ENCODE measurements at regions not wholly inside any gene's neighbourhood (a gene's known extent, or its start where the extent isn't known, plus 50 kb on each side); places are given as distances from the start of the nearest gene placed in this dataset.
"Not testable (repeated sequence)": the region's sequence is repeated elsewhere in the genome, so short reads cannot be mapped to it uniquely, and the experiment has no call there.

DNA sequence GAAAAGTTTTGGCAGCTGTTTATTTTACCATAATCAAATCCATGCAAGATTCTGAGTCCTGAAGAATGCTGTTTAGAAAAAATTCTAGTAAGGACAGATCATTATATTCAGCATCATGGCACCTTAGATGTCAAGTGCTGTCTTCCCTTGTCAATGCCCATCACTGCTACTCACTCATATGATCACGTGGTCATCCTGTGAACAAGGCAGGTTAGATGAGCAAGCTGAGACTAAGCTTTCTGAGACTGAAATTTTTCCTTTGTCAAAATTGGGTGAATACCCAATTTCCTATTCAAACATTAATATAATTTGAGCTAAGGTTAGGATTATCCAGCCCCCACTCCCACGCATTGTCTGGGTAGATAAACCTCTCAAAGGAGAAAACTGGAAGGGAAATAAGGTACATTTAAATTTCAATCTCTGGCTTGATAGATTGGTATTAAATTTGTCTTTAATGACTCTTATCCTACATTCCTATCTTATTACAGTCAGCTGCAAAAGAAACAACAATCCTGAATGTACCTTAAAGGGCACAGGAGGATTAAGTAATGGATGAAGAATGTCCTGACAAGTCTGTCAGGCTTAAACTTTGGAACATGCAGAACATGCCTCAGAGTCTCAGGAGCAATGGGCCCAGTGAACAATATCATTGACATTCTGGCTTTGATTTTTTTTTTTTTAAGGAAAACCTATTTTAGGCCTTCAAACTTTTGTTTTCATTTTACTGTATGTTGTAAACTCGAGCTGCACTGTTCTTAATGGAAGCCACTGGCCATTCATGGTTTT, 148.7 kb upstream of the RANBP3L start:
- H3K4me1 ChIP-seq (ENCODE audit: insufficient read depth): no peaks in the 10 kb centered on the region
- 71% methylated on average over 3 of the region's 3 CpGs for WGBS
- H3K4me3 ChIP-seq (ENCODE audit: low read depth, low read length): no peak overlapping the region
- no peaks in the 10 kb centered on the region for H3K36me3 ChIP-seq (ENCODE audit: insufficient read depth)
- no peak overlapping the region for H3K27ac ChIP-seq (ENCODE audit: low read depth)
- DNase-seq (ENCODE audit: extremely low spot score): no peak

DNA sequence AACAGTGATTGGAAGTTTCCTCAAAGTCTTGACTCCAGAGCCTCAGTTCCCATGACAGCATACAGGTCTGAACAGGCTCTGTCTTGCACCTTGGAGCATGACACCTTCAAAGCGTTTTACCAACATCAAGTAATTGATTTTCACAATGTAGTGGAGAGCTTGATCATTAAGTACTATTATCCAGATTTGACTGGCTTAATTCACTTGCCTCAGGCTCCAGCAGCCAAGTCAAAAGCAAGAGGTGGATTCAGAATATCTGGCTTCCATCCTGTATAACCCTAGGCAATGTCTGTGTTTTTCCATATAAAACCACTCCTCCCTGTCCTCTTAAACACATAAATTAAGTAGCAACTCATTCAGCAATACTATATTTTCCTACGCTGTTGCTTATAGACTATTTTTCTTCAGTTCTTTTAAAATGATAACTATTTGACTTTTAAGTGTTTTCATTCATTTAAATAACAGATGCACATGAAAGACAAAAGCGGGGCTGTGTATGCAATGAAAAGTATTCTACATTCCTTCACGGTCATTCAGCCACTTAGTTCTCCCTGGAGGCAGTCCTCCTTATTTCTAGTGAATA, 150.8 kb upstream of the RANBP3L start:
- no peak overlapping the region for H3K4me3 ChIP-seq (ENCODE audit: low read depth, low read length)
- 71% methylated on average over 4 of the region's 4 CpGs for whole genome bisulfite sequencing
- no peak for DNase-seq (ENCODE audit: extremely low spot score)
- no peaks in the 10 kb centered on the region for H3K4me1 ChIP-seq (ENCODE audit: insufficient read depth)
- H3K36me3 ChIP-seq (ENCODE audit: insufficient read depth): no peaks in the 10 kb centered on the region
- no peak overlapping the region for H3K27ac ChIP-seq (ENCODE audit: low read depth)

DNA sequence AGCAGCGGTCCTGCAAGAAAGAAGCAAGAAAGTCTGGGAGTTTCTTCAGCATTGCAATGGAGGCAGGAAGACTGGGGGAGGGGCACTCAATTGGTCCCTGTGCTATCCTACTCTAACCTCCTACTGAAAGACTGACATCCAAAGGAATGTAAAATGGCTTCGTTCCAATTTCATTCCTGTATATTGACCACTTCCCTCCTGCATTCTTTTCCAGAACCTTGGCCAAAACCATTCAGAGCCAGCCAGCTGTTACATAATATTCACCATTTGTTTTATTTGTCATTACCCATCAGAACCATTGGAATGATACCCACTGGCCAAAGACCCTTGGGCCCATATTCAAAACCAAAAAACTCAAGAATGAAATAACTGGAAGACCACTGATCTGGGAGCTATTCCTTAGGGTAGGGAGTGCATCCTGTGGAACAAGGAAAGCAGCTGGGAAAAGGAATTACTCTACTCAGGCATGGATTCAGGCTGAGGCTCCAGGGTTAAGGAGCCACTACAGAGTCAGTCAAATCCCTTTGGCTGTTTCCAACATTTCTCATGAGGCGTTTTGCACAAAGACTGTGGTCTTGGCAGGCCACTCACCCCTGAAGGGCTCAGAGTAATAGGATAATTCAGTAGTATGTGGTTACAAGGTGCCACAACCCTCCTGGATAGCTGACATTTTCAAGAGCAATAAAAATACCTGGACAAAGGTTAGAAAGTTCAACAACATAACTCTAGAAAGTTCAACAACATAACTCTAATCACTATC, 148.7 kb upstream of the SLC1A3 start:
- WGBS: 81% methylated on average over 3 of the region's 3 CpGs
- H3K4me3 ChIP-seq (ENCODE audit: low read depth, low read length): no peak overlapping the region
- H3K4me1 ChIP-seq (ENCODE audit: insufficient read depth): no peaks in the 10 kb centered on the region
- H3K27ac ChIP-seq (ENCODE audit: low read depth): no peak overlapping the region
- no peak for DNase-seq (ENCODE audit: extremely low spot score)
- no peaks in the 10 kb centered on the region for H3K36me3 ChIP-seq (ENCODE audit: insufficient read depth)

DNA sequence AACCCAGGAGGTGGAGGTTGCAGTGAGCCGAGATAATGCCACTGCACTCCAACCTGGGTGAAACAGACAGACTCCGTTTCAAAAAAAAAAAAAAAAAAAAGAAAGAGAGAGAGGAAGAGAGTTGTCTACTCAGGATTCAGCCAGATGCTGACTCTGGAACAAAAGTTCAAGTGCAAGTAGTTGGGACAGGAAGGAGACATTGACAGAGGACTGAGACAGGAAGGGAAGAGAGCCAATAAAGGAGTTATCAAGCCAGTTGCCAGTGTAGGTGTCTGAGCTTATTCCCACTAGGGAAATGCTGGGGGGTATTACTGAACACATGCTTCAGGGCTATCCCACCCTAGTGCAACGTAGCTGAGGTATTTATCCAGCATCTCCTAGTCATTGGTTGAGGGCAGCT, 147.7 kb upstream of the SLC1A3 start:
- H3K27ac ChIP-seq (ENCODE audit: low read depth): no peak overlapping the region
- H3K4me3 ChIP-seq (ENCODE audit: low read depth, low read length): no peak overlapping the region
- 52% methylated on average over 3 of the region's 3 CpGs for WGBS
- H3K36me3 ChIP-seq (ENCODE audit: insufficient read depth): no peaks in the 10 kb centered on the region
- no peaks in the 10 kb centered on the region for H3K4me1 ChIP-seq (ENCODE audit: insufficient read depth)
- DNase-seq (ENCODE audit: extremely low spot score): no peak

DNA sequence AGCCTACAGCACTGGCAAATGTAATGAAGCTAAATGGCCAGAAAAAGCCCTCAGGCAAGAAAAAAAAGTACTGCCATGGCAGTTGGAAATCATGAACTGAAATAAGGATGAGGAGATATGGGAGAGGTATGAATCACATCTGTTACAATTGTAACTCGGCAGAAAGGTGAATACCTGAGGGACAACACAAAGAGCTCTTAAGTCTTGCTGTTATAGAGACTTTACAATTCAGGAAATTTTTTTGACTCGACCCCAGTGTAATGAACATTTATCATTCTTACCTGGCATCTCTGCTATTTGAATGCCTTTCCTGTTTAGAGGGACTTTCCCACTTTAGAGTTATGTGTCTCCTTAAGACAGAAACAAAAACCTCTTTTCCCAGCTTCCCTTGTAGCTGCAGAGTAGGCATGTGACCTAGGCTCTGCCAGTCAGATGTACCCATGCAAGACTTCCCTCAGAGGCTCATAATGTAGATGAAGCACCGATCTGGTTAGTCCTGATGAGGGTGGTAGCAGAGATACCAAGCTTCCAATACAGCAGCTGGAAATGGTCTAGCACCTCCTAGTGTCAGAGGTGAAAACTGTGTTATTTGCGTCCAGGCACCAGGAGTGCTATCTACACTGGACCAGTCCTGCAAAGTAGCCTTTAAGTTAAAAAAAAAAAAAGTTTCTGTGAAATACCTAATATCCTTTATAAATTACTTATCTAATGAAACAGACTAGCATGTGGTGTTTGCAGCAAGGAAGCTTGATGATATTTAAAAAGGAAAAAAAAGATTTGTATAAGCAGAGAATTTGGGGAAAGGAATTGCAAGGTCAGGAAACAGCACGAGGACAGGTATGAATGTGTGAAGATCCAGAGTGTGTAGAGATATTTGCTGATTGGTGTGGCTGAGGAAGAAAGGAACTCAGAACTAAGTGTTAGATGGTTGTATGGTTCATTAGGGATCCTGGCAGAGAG, 146.9 kb upstream of the SLC1A3 start:
- WGBS: 64% methylated on average over 5 of the region's 5 CpGs
- Histone ChIP-seq H3K36me3 (ENCODE audit: insufficient read depth) (no peaks in the 10 kb centered on the region), H3K4me1 (ENCODE audit: insufficient read depth) (no peaks in the 10 kb centered on the region), H3K27ac (ENCODE audit: low read depth) (no peak overlapping the region), H3K4me3 (ENCODE audit: low read depth, low read length) (no peak overlapping the region)
- DNase-seq (ENCODE audit: extremely low spot score): no peak

DNA sequence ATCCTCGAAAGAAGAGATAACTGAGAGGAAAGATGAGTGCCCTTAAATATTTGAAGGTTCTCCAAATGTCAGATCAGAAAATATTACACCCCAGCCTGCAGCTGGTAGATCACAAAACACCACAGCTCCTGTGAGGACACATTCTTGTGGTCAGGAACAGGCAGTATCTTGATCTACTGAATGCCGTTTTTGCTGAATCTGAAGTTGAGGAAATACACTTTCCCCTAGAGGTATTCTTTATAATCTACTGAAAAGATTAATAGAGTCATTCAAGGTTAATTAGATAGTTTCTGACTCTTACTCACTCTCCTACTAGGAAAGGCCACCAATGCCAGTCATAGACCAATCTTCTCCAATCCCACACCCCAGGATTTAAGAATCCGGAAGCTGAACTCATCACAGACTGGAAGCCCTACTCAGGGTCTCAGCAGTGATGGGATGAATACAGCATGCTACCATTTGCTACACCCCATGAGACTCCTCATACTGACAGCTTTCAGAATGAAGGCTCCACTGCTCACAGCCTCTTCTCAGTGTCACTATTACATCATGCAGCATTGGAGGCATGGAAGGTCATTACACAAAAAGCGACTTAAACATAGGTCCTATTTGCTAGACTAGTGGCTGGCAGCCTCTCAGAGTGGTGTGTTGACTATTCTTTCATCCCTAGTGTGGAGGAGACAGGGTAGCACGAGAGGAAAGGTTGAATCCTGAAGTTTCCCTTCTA, 143.9 kb upstream of the SLC1A3 start:
- H3K4me3 ChIP-seq (ENCODE audit: low read depth, low read length): no peak overlapping the region
- no peaks in the 10 kb centered on the region for H3K4me1 ChIP-seq (ENCODE audit: insufficient read depth)
- no peak overlapping the region for H3K27ac ChIP-seq (ENCODE audit: low read depth)
- DNase-seq (ENCODE audit: extremely low spot score): no peak
- no peaks in the 10 kb centered on the region for H3K36me3 ChIP-seq (ENCODE audit: insufficient read depth)
- 62% methylated on average over 5 of the region's 5 CpGs for WGBS

DNA sequence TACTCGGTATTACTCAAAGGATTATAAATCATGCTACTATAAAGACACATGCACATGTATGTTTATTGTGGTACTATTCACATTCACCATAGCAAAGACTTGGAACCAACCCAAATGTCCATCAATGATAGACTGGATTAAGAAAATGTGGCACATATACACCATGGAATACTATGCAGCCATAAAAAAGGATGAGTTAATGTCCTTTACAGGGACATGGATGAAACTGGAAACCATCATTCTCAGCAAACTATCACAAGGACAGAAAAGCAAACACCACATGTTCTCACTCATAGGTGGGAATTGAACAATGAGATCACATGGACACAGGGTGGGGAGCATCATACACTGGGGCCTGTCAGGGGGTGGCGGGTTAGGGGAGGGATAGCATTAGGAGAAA, 130.5 kb upstream of the SLC1A3 start:
- DNase-seq (ENCODE audit: extremely low spot score); H3K36me3 ChIP-seq (ENCODE audit: insufficient read depth); H3K4me3 ChIP-seq (ENCODE audit: low read depth, low read length); H3K4me1 ChIP-seq (ENCODE audit: insufficient read depth); H3K27ac ChIP-seq (ENCODE audit: low read depth): not testable (repeated sequence)
- WGBS: 94% methylated on average over 2 of the region's 2 CpGs

DNA sequence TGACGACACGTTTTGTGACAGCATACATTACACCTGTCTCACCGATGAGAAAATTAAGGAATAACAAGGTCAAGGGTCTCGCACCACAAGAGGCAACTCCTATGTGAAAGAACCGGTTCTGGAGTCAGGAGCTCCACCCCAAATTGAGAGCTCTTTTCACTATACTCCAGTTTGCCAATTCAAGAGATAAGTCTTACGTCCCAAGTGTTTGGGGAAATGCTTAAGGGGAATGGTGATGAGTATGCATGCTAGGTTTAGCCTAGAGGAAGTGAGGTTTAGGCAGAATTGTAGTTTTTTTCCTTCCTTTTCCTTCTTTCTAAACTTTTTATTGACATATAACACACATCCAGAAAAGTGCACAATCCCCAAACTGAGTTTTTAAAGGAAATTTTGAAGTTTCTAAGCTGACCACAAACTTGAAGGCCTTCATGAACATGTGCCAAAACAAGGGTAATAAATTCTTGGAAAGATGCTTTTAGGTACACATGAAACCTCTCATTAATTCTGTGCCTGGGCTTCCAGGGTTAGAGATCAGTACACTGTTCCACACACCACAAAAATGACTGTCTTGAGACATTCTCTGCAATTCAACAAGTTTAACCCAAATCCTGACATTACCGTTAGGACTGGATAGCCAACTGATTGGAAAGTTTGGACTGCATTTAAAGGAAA, 127.6 kb upstream of the SLC1A3 start:
- Histone ChIP-seq H3K4me1 (ENCODE audit: insufficient read depth) (no peaks in the 10 kb centered on the region), H3K36me3 (ENCODE audit: insufficient read depth) (no peaks in the 10 kb centered on the region), H3K27ac (ENCODE audit: low read depth) (no peak overlapping the region), H3K4me3 (ENCODE audit: low read depth, low read length) (no peak overlapping the region)
- no peak for DNase-seq (ENCODE audit: extremely low spot score)
- 80% methylated on average over 7 of the region's 7 CpGs for WGBS

DNA sequence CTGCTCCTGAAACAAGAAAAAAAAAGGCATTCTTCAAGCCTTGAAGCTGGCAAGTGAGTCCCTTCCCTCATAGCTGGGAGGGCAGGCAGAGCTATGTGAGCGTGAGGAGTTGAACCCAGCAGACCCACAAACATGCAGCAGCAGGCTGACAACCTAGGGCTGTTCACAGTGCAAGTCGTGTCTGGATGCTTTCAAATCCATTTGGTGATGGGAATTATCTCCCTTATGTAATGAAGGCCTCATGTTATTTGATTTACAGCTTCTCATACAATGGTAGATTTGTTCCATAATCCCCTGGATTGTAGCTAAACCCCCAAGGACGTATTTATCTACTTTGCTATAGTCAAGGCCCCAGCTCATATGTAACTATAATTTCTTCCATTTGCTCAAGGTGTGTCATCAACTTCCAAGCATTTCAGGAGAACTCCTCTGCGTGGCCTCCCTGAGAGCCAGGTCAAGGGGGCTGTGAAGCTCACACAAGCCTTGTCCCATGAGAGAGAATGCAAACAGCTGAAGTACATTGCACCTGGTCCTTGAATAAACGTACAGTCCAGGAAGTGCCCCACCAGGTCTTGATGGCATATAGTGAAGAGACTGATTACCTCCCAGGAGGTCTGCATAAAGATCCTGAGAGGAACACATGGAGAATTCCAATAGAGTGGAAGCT, 124.8 kb upstream of the SLC1A3 start:
- no peaks in the 10 kb centered on the region for H3K36me3 ChIP-seq (ENCODE audit: insufficient read depth)
- H3K4me1 ChIP-seq (ENCODE audit: insufficient read depth): no peaks in the 10 kb centered on the region
- DNase-seq (ENCODE audit: extremely low spot score): no peak
- 49% methylated on average over 5 of the region's 5 CpGs for WGBS
- no peak overlapping the region for H3K4me3 ChIP-seq (ENCODE audit: low read depth, low read length)
- no peak overlapping the region for H3K27ac ChIP-seq (ENCODE audit: low read depth)

DNA sequence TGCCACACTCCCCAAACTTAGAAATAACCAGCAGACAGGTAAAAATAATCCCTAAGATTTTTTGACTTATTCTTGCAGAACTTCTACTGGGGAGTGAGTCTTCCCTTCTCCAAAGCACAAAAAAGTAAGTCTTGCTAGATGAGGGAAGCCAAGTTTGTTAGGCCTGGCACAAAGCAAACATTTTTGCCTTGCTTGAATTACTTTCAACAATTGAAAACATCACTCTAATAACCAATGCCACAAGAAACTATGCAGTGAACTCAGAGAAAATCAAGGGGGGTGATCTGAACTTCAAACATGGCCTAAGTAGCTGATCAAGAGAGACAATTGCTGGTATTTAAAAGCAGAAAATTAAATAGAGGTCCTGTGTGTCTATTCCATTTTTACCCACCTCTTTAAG, 123.6 kb upstream of the SLC1A3 start:
- H3K27ac ChIP-seq (ENCODE audit: low read depth): no peak overlapping the region
- no peak for DNase-seq (ENCODE audit: extremely low spot score)
- H3K36me3 ChIP-seq (ENCODE audit: insufficient read depth): no peaks in the 10 kb centered on the region
- no peak overlapping the region for H3K4me3 ChIP-seq (ENCODE audit: low read depth, low read length)
- H3K4me1 ChIP-seq (ENCODE audit: insufficient read depth): no peaks in the 10 kb centered on the region

DNA sequence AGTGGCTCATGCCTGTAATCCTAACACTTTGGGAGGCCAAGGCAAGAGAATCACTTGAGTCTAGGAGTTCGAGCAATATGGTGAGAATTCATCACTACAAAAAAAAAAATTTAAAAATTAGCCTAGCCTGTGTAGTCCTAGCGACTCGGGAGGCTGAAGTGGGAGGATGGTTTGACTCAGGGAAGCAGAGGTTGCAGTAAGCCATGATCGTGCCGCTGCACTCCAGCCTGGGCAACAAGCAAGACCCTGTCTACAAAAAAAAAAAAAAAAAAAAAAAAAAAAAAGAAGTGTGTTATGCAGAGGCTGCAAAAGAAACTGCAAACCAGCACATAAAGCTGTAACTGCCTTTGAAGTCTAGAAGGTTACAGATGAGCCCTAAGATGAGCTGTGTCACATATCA, 116.9 kb upstream of the SLC1A3 start:
- DNase-seq (ENCODE audit: extremely low spot score): no peak
- WGBS: 96% methylated on average over 5 of the region's 5 CpGs
- no peak overlapping the region for H3K27ac ChIP-seq (ENCODE audit: low read depth)
- no peak overlapping the region for H3K4me3 ChIP-seq (ENCODE audit: low read depth, low read length)
- H3K36me3 ChIP-seq (ENCODE audit: insufficient read depth): no peaks in the 10 kb centered on the region
- peaks cover 2% of the 10 kb centered on the region for H3K4me1 ChIP-seq (ENCODE audit: insufficient read depth)

DNA sequence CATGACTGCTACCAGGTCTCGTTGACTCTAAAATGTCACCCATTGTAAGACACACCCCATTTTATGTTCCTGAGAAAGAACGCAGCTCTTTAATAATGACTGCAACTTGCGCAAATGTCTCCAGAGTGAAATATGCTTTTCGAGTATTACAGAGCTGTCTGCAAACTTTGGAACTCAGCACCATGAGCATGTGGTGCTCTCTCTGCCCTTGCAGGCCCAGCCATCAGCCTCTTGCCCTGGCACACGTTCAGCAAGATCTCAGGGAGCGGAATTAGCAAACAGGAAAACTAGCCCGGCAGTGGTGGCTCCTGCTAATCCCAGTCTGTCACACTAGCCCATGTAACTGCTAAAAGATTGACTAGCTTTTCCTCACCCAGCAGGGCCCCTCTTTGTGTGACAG, 114.5 kb upstream of the SLC1A3 start:
- H3K4me1 ChIP-seq (ENCODE audit: insufficient read depth): peaks cover 2% of the 10 kb centered on the region
- DNase-seq (ENCODE audit: extremely low spot score): no peak
- 50% methylated on average over 7 of the region's 7 CpGs for WGBS
- H3K36me3 ChIP-seq (ENCODE audit: insufficient read depth): no peaks in the 10 kb centered on the region
- H3K27ac ChIP-seq (ENCODE audit: low read depth): no peak overlapping the region
- H3K4me3 ChIP-seq (ENCODE audit: low read depth, low read length): no peak overlapping the region
